ENCODE measurements at regions not wholly inside any gene's neighbourhood (a gene's known extent, or its start where the extent isn't known, plus 50 kb on each side); places are given as distances from the start of the nearest gene placed in this dataset.

- Mint-ChIP-seq H3K4me3 (no peak overlapping the region), H3K36me3 (ENCODE audit: insufficient read depth in 2 of 2) (peaks cover 0 to 9% of the 10 kb centered on the region in 2 donors), H3K9me3 (peaks cover 0 to 3% of the 10 kb centered on the region in 2 donors), H3K4me1 (ENCODE audit: low read depth) (peaks cover 24% of the 10 kb centered on the region), H3K27me3 (ENCODE audit: low read depth) (peaks cover 49% of the 10 kb centered on the region), H3K27ac (no peak overlapping the region)
- ATAC-seq (replicated peaks in 1 of 2) (peak in 1 of 2 donors; percentile 40), DNase-seq (no peak)
Measured at GRCh38 chr10:116792817-116793216, 50.5 kb upstream of the HSPA12A start.

GRCh38 chr10:116796469-116796868 lies 52.8 kb upstream of the ENO4 start:
- H3K27ac Mint-ChIP-seq = no peak overlapping the region
- ATAC-seq (replicated peaks in 1 of 2) = peak in 1 of 2 donors; percentile 22
- no peak for DNase-seq
- peaks cover 49% of the 10 kb centered on the region for H3K27me3 Mint-ChIP-seq (ENCODE audit: low read depth)
- H3K4me1 Mint-ChIP-seq (ENCODE audit: low read depth) = peaks cover 17% of the 10 kb centered on the region
- no peak overlapping the region for H3K4me3 Mint-ChIP-seq
- peaks cover 0 to 9% of the 10 kb centered on the region in 2 donors for H3K36me3 Mint-ChIP-seq (ENCODE audit: insufficient read depth in 2 of 2)
- H3K9me3 Mint-ChIP-seq = peaks cover 0 to 3% of the 10 kb centered on the region in 2 donors

DNA sequence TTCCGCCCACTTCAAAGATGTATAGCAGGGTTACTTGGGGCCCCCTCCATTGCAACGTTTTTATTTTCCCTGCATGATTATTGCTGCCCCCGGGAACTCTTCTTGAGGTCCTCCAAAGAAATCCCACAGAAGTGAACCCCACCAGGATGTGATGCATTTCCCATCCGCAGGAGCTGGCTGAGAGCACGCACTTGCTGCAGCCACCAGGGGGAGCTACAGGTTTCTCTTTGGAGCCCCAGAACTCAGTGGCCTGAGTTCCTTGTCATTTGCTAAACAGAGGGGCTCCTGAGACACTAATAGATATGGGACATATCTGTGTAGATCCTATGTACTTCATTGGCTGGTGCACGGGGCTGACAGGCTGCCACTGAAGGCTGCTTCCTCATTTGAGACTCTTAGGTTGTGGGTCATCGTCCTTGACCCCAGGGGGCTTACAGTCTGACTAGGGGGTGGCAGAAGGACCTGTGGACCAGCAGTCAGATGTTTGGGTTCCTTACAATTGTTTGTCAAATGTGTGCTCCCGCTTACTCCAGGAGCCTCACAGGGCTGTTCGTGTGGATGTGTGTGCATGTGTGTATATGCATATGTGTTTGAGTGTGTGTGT lies 52.3 kb upstream of the ENO4 start:
- DNase-seq (peak; percentile 70 to 77), ATAC-seq (replicated peaks in 1 of 2) (peak; percentile 65 to 68)
- Mint-ChIP-seq H3K4me1 (ENCODE audit: low read depth) (peaks cover 17% of the 10 kb centered on the region), H3K27ac (no peak overlapping the region), H3K27me3 (ENCODE audit: low read depth) (peaks cover 46% of the 10 kb centered on the region), H3K36me3 (ENCODE audit: insufficient read depth in 2 of 2) (peaks cover 0 to 9% of the 10 kb centered on the region in 2 donors), H3K9me3 (peaks cover 0 to 3% of the 10 kb centered on the region in 2 donors), H3K4me3 (no peak overlapping the region)

- Mint-ChIP-seq H3K4me1 (ENCODE audit: low read depth) (peaks cover 8% of the 10 kb centered on the region), H3K36me3 (ENCODE audit: insufficient read depth in 2 of 2) (no peaks in the 10 kb centered on the region), H3K9me3 (no peaks in the 10 kb centered on the region), H3K4me3 (no peak overlapping the region), H3K27ac (no peak overlapping the region), H3K27me3 (ENCODE audit: low read depth) (peaks cover 34% of the 10 kb centered on the region)
- no peak for DNase-seq
- no peak for ATAC-seq (replicated peaks in 1 of 2)
Measured at GRCh38 chr10:116798859-116799258, 50.4 kb upstream of the ENO4 start.
